Keratinocyte (primary cell): ENCODE measurements at regions not wholly inside any gene's neighbourhood (a gene's known extent, or its start where the extent isn't known, plus 50 kb on each side); places are given as distances from the start of the nearest gene placed in this dataset.

Experiments used
- DNase-seq: peaks from one replicate; pipeline ENCODE4 v3.0.0-alpha.2; 2011; ENCODE audit warnings: low read depth, missing footprints, low spot score
- FAIRE-seq: peaks from 2 replicates; lab custom pipeline; 2011; peaks lifted over from hg19 to GRCh38; lab: Jason Lieb, UNC
- H2AFZ ChIP-seq: 2 replicates; pipeline ENCODE4 v1.6.0; 2012; ENCODE audit warnings: low read length, control low read depth, inconsistent platforms; ENCODE audit not compliant: control insufficient read depth
- H3K27ac ChIP-seq: 2 replicates; pipeline ENCODE4 v1.5.1; 2011; ENCODE audit warnings: low read length; ENCODE audit not compliant: control insufficient read depth, insufficient read depth
- H3K27me3 ChIP-seq: 3 replicates; pipeline ENCODE4 v1.6.0; 2011; ENCODE audit warnings: low read length; ENCODE audit not compliant: control insufficient read depth, insufficient read depth; ENCODE audit errors: extremely low read depth
- H3K36me3 ChIP-seq, 2 experiments: 2 replicates in 1 of 2; 3 replicates in 1 of 2; pipeline ENCODE4 v1.5.1; 2011; ENCODE audit warnings: low read length in 2 of 2, mild to moderate bottlenecking in 1 of 2; ENCODE audit not compliant: control insufficient read depth in 2 of 2, insufficient read depth in 2 of 2; ENCODE audit errors: extremely low read depth in 1 of 2
- H3K4me1 ChIP-seq: 3 replicates; pipeline ENCODE4 v1.5.1; 2011; ENCODE audit warnings: low read length; ENCODE audit not compliant: control insufficient read depth, insufficient read depth; ENCODE audit errors: extremely low read depth
- H3K4me2 ChIP-seq: 3 replicates; pipeline ENCODE4 v1.6.0; 2011; ENCODE audit warnings: low read depth, low read length; ENCODE audit not compliant: control insufficient read depth, insufficient read depth; ENCODE audit errors: extremely low read depth
- H3K4me3 ChIP-seq, 3 experiments: fragments of 200-600 bp in 1 of 3; sonication (generic) in 1 of 3; 2 replicates in 2 of 3; 3 replicates in 1 of 3; pipeline ENCODE4 v1.5.1; 2011 to 2016; ENCODE audit warnings: low read length in 3 of 3, mild to moderate bottlenecking in 3 of 3, control low read depth in 2 of 3, inconsistent platforms in 1 of 3, low read depth in 1 of 3, mixed read lengths in 1 of 3, mixed run types in 1 of 3, moderate library complexity in 1 of 3; ENCODE audit not compliant: control insufficient read depth in 2 of 3, insufficient read depth in 2 of 3; ENCODE audit errors: extremely low read depth in 1 of 3
- H3K79me2 ChIP-seq: 2 replicates; pipeline ENCODE4 v1.6.0; 2012; ENCODE audit warnings: low read length; ENCODE audit not compliant: control insufficient read depth, insufficient read depth
- H3K9ac ChIP-seq: 3 replicates; pipeline ENCODE4 v1.6.0; 2011; ENCODE audit warnings: low read length; ENCODE audit not compliant: control insufficient read depth, insufficient read depth; ENCODE audit errors: extremely low read depth
- H3K9me1 ChIP-seq: 3 replicates; pipeline ENCODE4 v1.6.0; 2011; ENCODE audit warnings: low read length; ENCODE audit not compliant: control insufficient read depth, insufficient read depth; ENCODE audit errors: extremely low read depth
- H3K9me3 ChIP-seq: 2 replicates; pipeline ENCODE4 v1.5.1; 2012; ENCODE audit warnings: low read depth, low read length; ENCODE audit not compliant: control insufficient read depth
- H4K20me1 ChIP-seq: 3 replicates; pipeline ENCODE4 v1.6.0; 2011; ENCODE audit warnings: low read length; ENCODE audit not compliant: control insufficient read depth, insufficient read depth; ENCODE audit errors: extremely low read depth
- CTCF ChIP-seq, 3 experiments: IDR thresholded peaks in 1 of 3; conservative IDR thresholded peaks in 1 of 3; optimal IDR thresholded peaks in 1 of 3; 2 replicates in 2 of 3; 3 replicates in 1 of 3; pipeline versions ENCODE3 to v1.5.1; 2011; ENCODE audit warnings: low read length in 3 of 3, mild to moderate bottlenecking in 3 of 3, moderate library complexity in 2 of 3, control low read depth in 1 of 3, inconsistent platforms in 1 of 3; ENCODE audit not compliant: insufficient read depth in 2 of 3; ENCODE audit errors: extremely low read depth in 1 of 3
- EZH2 ChIP-seq: IDR thresholded peaks from one replicate; pipeline ENCODE4 v1.6.1; 2012; ENCODE audit warnings: inconsistent platforms, mild to moderate bottlenecking, low read length, moderate library complexity
- dilution Hi-C: fragments of 300-500 bp; cut with MboI; formaldehyde crosslinking; loops from one replicate; pipeline ENCODE4 v1.7.0; 2020; ENCODE audit warnings: low sequenced_read_pairs; ENCODE audit not compliant: extremely low pct_ligation_motif_present

- TF ChIP-seq EZH2 (no peak), CTCF (optimal IDR thresholded peaks at IDR 0.05 in 1 of 3, IDR thresholded peaks at IDR 0.05 in 1 of 3, conservative IDR thresholded peaks at IDR 0.05 in 1 of 3; ENCODE audit: extremely low read depth in 1 of 3, insufficient read depth in 2 of 3, low read length in 3 of 3) (no peak)
- Histone ChIP-seq H3K27ac (no peak overlapping the region), H3K79me2 (no peaks in the 10 kb centered on the region), H2AFZ (no peak overlapping the region), H3K27me3 (no peaks in the 10 kb centered on the region), H4K20me1 (no peaks in the 10 kb centered on the region), H3K4me2 (no peak overlapping the region), H3K36me3 (no peaks in the 10 kb centered on the region), H3K9me1 (no peaks in the 10 kb centered on the region), H3K4me1 (no peaks in the 10 kb centered on the region), H3K9me3 (no peaks in the 10 kb centered on the region), H3K9ac (no peak overlapping the region), H3K4me3 (no peak overlapping the region)
- DNase-seq (no peak), FAIRE-seq (no peak)
- dilution Hi-C loops, result no loop called here
Measured at GRCh38 chr4:117817301-117817700, 217.0 kb upstream of the NDST3 start.

GRCh38 chr4:117821834-117822233 lies 212.5 kb upstream of the NDST3 start:
- Histone ChIP-seq H3K27me3 (no peaks in the 10 kb centered on the region), H4K20me1 (no peaks in the 10 kb centered on the region), H3K4me2 (no peak overlapping the region), H3K9ac (no peak overlapping the region), H2AFZ (no peak overlapping the region), H3K9me3 (no peaks in the 10 kb centered on the region), H3K27ac (no peak overlapping the region), H3K79me2 (no peaks in the 10 kb centered on the region), H3K36me3 (no peaks in the 10 kb centered on the region), H3K4me1 (no peaks in the 10 kb centered on the region), H3K4me3 (no peak overlapping the region), H3K9me1 (no peaks in the 10 kb centered on the region)
- no peak for FAIRE-seq
- DNase-seq, result no peak
- dilution Hi-C loops, result no loop called here
- no peak for TF ChIP-seq CTCF (optimal IDR thresholded peaks at IDR 0.05 in 1 of 3, IDR thresholded peaks at IDR 0.05 in 1 of 3, conservative IDR thresholded peaks at IDR 0.05 in 1 of 3; ENCODE audit: extremely low read depth in 1 of 3, insufficient read depth in 2 of 3, low read length in 3 of 3)
- TF ChIP-seq EZH2, result no peak
